Muscle layer of duodenum (tissue), 2 donors: ENCODE measurements at regions not wholly inside any gene's neighbourhood (a gene's known extent, or its start where the extent isn't known, plus 50 kb on each side); places are given as distances from the start of the nearest gene placed in this dataset.

ENCODE experiments used
- H3K27ac ChIP-seq: one replicate; pipeline ENCODE4 v1.7.0; 2013; ENCODE audit warnings: mild to moderate bottlenecking, low read length
- H3K27me3 ChIP-seq: one replicate; pipeline ENCODE4 v1.7.0; 2013; ENCODE audit warnings: low read depth, mild to moderate bottlenecking, control low read depth, low read length
- H3K36me3 ChIP-seq, 2 donors: one replicate each; pipeline ENCODE4 v1.7.0; 2013; ENCODE audit warnings: low read length in 2 of 2, control low read depth in 1 of 2, mild to moderate bottlenecking in 1 of 2; ENCODE audit not compliant: insufficient read depth in 2 of 2, control insufficient read depth in 1 of 2
- H3K4me1 ChIP-seq, 2 donors: one replicate each; pipeline ENCODE4 v1.7.0; 2013; ENCODE audit warnings: low read length in 2 of 2, mild to moderate bottlenecking in 2 of 2, control low read depth in 1 of 2, moderate library complexity in 1 of 2; ENCODE audit not compliant: insufficient read depth in 2 of 2, control insufficient read depth in 1 of 2
- H3K4me3 ChIP-seq, 2 donors: one replicate each; pipeline ENCODE4 v1.7.0; 2013; ENCODE audit warnings: low read length in 2 of 2, low read depth in 1 of 2, mild to moderate bottlenecking in 1 of 2
- H3K9me3 ChIP-seq, 2 donors: one replicate each; pipeline ENCODE4 v1.7.0; 2013; ENCODE audit warnings: low read length in 2 of 2, control low read depth in 1 of 2, mild to moderate bottlenecking in 1 of 2; ENCODE audit not compliant: control insufficient read depth in 1 of 2
- donor health status: healthy.

GRCh38 chr2:45244928-45245327 is 235.7 kb upstream of the SIX2 start:
- H3K27ac ChIP-seq, result no peak overlapping the region
- no peak overlapping the region for H3K4me3 ChIP-seq
- no peaks in the 10 kb centered on the region for H3K9me3 ChIP-seq
- H3K4me1 ChIP-seq, result peaks cover 0 to 9% of the 10 kb centered on the region in 2 donors
- no peaks in the 10 kb centered on the region for H3K27me3 ChIP-seq
- H3K36me3 ChIP-seq, result no peaks in the 10 kb centered on the region

DNA sequence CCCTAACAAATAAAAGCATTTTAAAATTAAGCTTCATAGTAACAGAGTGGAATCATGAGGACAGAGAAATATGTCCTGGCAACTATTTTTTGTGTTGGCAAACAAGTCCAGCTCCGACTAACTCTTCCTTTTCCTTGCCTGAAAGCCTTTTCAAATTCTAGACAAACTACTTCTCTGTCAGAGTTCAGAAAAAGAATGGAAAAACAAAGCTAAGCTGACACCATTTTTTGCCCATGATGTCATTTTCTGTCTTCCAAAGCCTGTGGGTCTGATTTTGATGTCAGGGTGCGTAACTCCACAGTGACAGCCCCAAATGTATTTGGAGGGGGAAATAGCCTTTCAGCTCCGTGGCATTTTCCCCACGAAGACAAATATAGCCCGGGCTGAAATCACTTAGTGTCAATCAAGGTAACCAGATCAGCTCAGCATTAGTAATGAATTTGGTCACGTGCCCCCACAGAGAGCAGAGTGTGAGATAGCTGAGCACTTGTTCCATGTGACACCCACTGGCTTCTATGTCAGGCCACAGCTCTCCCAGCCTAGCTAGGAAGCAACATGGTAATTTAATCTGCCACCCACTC is 233.0 kb upstream of the SIX2 start:
- Histone ChIP-seq H3K9me3 (no peaks in the 10 kb centered on the region), H3K36me3 (no peaks in the 10 kb centered on the region), H3K27me3 (no peaks in the 10 kb centered on the region), H3K4me1 (peaks cover 0 to 9% of the 10 kb centered on the region in 2 donors), H3K27ac (no peak overlapping the region), H3K4me3 (no peak overlapping the region)

DNA sequence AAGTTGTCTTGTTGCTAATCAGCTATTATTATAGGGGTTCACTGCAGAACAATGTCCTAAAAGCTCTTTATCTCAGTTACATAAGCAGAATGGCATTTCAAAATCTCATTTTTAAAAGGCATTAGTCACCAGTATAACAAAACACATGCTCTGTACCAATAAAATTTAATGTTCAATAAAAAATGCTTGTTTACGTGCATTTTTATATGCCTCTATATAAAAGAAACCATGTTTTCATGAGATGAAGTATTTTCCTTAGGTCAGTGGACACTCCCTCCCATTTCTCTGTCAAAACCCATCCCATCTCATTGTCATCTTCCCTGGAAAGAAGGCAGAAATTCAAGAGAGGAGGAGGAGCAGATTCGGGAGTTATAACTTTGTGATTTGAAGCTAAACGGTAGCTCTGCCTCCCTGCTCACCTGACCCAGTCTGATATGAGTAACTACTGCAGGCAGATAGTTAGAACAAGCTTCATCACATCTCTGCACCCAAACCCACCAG is 231.9 kb upstream of the SIX2 start:
- Histone ChIP-seq H3K4me1 (peaks cover 0 to 9% of the 10 kb centered on the region in 2 donors), H3K27ac (no peak overlapping the region), H3K4me3 (no peak overlapping the region), H3K27me3 (no peaks in the 10 kb centered on the region), H3K36me3 (no peaks in the 10 kb centered on the region), H3K9me3 (no peaks in the 10 kb centered on the region)

- H3K9me3 ChIP-seq, result no peaks in the 10 kb centered on the region
- H3K36me3 ChIP-seq, result no peaks in the 10 kb centered on the region
- no peak overlapping the region for H3K27ac ChIP-seq
- peaks cover 0 to 9% of the 10 kb centered on the region in 2 donors for H3K4me1 ChIP-seq
- no peak overlapping the region for H3K4me3 ChIP-seq
- H3K27me3 ChIP-seq, result no peaks in the 10 kb centered on the region
These were observed 228.7 kb upstream of the SIX2 start for GRCh38 chr2:45237850-45238542.

DNA sequence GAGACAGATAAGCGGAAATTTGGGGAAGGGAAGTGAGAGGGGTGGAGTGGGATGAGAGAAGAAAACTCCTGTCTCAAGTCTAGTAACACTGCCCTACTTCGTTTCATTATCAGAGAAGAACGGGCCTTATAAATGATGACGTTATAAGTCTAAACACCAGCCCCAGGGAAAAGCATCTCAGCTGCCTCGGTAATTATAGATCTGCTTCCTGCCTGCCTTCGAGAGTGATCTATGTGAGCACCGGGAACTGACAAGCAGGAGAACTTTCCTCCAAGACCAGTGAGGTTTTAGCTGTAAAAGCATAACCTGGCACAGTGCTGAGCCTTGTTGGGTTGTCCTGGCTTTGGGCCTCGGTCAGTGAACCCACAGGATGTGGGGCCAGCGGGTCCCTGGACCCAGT is 227.9 kb upstream of the SIX2 start:
- Histone ChIP-seq H3K9me3 (no peaks in the 10 kb centered on the region), H3K36me3 (no peaks in the 10 kb centered on the region), H3K27me3 (no peaks in the 10 kb centered on the region), H3K4me3 (no peak overlapping the region), H3K4me1 (peaks cover 0 to 5% of the 10 kb centered on the region in 2 donors), H3K27ac (no peak overlapping the region)

- no peaks in the 10 kb centered on the region for H3K4me1 ChIP-seq
- peaks cover 3% of the 10 kb centered on the region for H3K27me3 ChIP-seq
These were observed 227.0 kb upstream of the SIX2 start for GRCh38 chr2:45236268-45236667.

DNA sequence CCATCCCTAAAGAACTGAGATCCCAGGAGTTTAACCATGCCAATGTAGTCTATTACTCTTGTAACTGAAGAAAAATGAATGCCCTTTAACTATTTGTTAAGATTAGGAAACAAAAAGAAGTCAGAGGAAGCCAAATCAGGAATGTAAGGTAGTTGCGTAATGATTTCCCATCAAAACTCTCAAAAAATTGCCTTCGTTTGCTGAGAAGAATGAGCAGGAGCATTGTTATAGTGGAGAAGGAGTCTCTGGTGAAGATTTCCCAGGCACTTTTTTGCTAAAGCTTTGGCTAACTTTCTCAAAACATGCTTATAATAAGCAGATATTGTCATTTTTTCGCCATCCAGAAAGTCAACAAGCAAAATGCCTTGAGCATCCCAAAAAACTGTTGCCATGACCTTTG is 224.0 kb upstream of the SIX2 start:
- Histone ChIP-seq H3K4me3 (no peak overlapping the region), H3K27ac (no peak overlapping the region), H3K36me3 (no peaks in the 10 kb centered on the region), H3K9me3 (peaks cover 0 to 3% of the 10 kb centered on the region in 2 donors), H3K4me1 (no peaks in the 10 kb centered on the region), H3K27me3 (peaks cover 3% of the 10 kb centered on the region)

More at GRCh38 chr2:45236268-45236667, 227.0 kb upstream of the SIX2 start:
- H3K9me3 ChIP-seq, result no peaks in the 10 kb centered on the region
- no peak overlapping the region for H3K27ac ChIP-seq
- no peaks in the 10 kb centered on the region for H3K36me3 ChIP-seq
- H3K4me3 ChIP-seq, result no peak overlapping the region

- Histone ChIP-seq H3K36me3 (no peaks in the 10 kb centered on the region), H3K27ac (no peak overlapping the region), H3K27me3 (peaks cover 3% of the 10 kb centered on the region), H3K4me1 (no peaks in the 10 kb centered on the region), H3K9me3 (peaks cover 0 to 3% of the 10 kb centered on the region in 2 donors), H3K4me3 (no peak overlapping the region)
These were observed 223.6 kb upstream of the SIX2 start for GRCh38 chr2:45232818-45233217.

GRCh38 chr2:45229411-45229810 is 220.2 kb upstream of the SIX2 start:
- Histone ChIP-seq H3K36me3 (no peaks in the 10 kb centered on the region), H3K9me3 (peaks cover 0 to 7% of the 10 kb centered on the region in 2 donors), H3K4me3 (no peak overlapping the region), H3K27ac (no peak overlapping the region), H3K4me1 (no peaks in the 10 kb centered on the region), H3K27me3 (peaks cover 3% of the 10 kb centered on the region)

GRCh38 chr2:45227347-45227746 is 218.1 kb upstream of the SIX2 start:
- H3K9me3 ChIP-seq, result peaks cover 0 to 7% of the 10 kb centered on the region in 2 donors
- no peaks in the 10 kb centered on the region for H3K4me1 ChIP-seq
- H3K4me3 ChIP-seq, result no peak overlapping the region
- H3K27me3 ChIP-seq, result peaks cover 3% of the 10 kb centered on the region
- H3K27ac ChIP-seq, result no peak overlapping the region
- H3K36me3 ChIP-seq, result no peaks in the 10 kb centered on the region

GRCh38 chr2:45224993-45225380 is 215.7 kb upstream of the SIX2 start:
- no peak overlapping the region for H3K4me3 ChIP-seq
- H3K36me3 ChIP-seq, result no peaks in the 10 kb centered on the region
- peaks cover 0 to 4% of the 10 kb centered on the region in 2 donors for H3K9me3 ChIP-seq

More at GRCh38 chr2:45224993-45225380, 215.7 kb upstream of the SIX2 start:
- H3K27ac ChIP-seq, result no peak overlapping the region
- no peaks in the 10 kb centered on the region for H3K4me1 ChIP-seq
- no peaks in the 10 kb centered on the region for H3K27me3 ChIP-seq
